GM12878 (cell line): ENCODE measurements at regions not wholly inside any gene's neighbourhood (a gene's known extent, or its start where the extent isn't known, plus 50 kb on each side); places are given as distances from the start of the nearest gene placed in this dataset.

ENCODE experiments used
- ATAC-seq: fragments of 200-7000 bp; cut with Tn5 transposase; 3 replicates; pipeline ENCODE4 v1.9.1; 2020; ENCODE audit warnings: mild to moderate bottlenecking, moderate library complexity
- BruUV-seq: library from RNA; stranded (reverse); fragments of 400-500 nt; replicated peaks from 2 replicates; lab custom pipeline; 2021; lab: Mats Ljungman, UMichigan
- CTCF ChIA-PET: fragments of 300-600 bp; sonication (Branson Sonifier 250); formaldehyde crosslinking; extraction: SDS; loops from one replicate; lab custom pipeline; 2021; ENCODE audit warnings: inconsistent platforms; lab: Yijun Ruan, JAX
- POLR2A ChIA-PET: fragments of 350-600 bp; formaldehyde crosslinking; extraction: SDS; loops from one replicate; lab custom pipeline; 2021; ENCODE audit warnings: inconsistent platforms; lab: Charles Lee
- RAD21 ChIA-PET: fragments of 300-600 bp; sonication (Branson Sonifier 250); formaldehyde crosslinking; loops from one replicate; lab custom pipeline; 2023; ENCODE audit warnings: antibody characterized with exemption; ENCODE audit not compliant: unreplicated experiment; lab: Charles Lee
- SMC1A ChIA-PET: fragments of 300-600 bp; sonication (Branson Sonifier 250); formaldehyde crosslinking; loops from one replicate; lab custom pipeline; 2023; ENCODE audit not compliant: unreplicated experiment, uncharacterized antibody; lab: Charles Lee
- DNase-seq: peaks from one replicate; pipeline ENCODE4 v3.0.0-alpha.2; 2011; ENCODE audit warnings: low read depth, low spot score
- FAIRE-seq: peaks from 3 replicates; lab custom pipeline; 2011; peaks lifted over from hg19 to GRCh38; lab: Jason Lieb, UNC
- H2AFZ ChIP-seq: 2 replicates; pipeline ENCODE4 v1.6.0; 2011; ENCODE audit warnings: low read depth, low read length, control low read depth; ENCODE audit not compliant: control insufficient read depth
- H3K27ac ChIP-seq: 2 replicates; pipeline ENCODE4 v1.5.1; 2011; ENCODE audit warnings: control low read depth; ENCODE audit not compliant: control insufficient read depth, insufficient read depth
- H3K27me3 ChIP-seq, 2 experiments: replicated peaks in 1 of 2; 2 replicates each; pipeline versions ENCODE4 v1.6.0 to v1.6.1; 2011; ENCODE audit warnings: low read length in 1 of 2; ENCODE audit not compliant: control insufficient read depth in 2 of 2, insufficient read depth in 2 of 2
- H3K36me3 ChIP-seq, 2 experiments: 2 replicates each; pipeline ENCODE4 v1.5.1; 2011; ENCODE audit warnings: low read length in 1 of 2; ENCODE audit not compliant: control insufficient read depth in 2 of 2, insufficient read depth in 2 of 2
- H3K4me1 ChIP-seq: 2 replicates; pipeline ENCODE4 v1.6.1; 2011; ENCODE audit warnings: mild to moderate bottlenecking, low read length, moderate library complexity, mixed read lengths; ENCODE audit not compliant: control insufficient read depth, insufficient read depth
- H3K4me2 ChIP-seq: 2 replicates; pipeline ENCODE4 v1.6.0; 2011; ENCODE audit warnings: control low read depth; ENCODE audit not compliant: control insufficient read depth, insufficient read depth
- H3K4me3 ChIP-seq: fragments of 200-600 bp; sonication (generic); 2 replicates; pipeline ENCODE4 v1.5.1; 2016
- H3K79me2 ChIP-seq: 2 replicates; pipeline ENCODE4 v1.6.0; 2011; ENCODE audit warnings: low read length; ENCODE audit not compliant: control insufficient read depth, insufficient read depth
- H3K9ac ChIP-seq: 2 replicates; pipeline ENCODE4 v1.8.0; 2011; ENCODE audit warnings: low read length, control low read depth, mixed read lengths; ENCODE audit not compliant: control insufficient read depth, insufficient read depth
- H3K9me3 ChIP-seq: replicated peaks from 3 replicates; pipeline ENCODE4 v1.5.1; 2011; ENCODE audit warnings: mild to moderate bottlenecking, low read length; ENCODE audit not compliant: control insufficient read depth, insufficient read depth
- H4K20me1 ChIP-seq: 2 replicates; pipeline ENCODE4 v1.6.0; 2011; ENCODE audit not compliant: control insufficient read depth, insufficient read depth
- BMI1 ChIP-seq: fragments of 450-650 bp; IDR thresholded peaks from 2 replicates; pipeline ENCODE4 v1.6.1; 2016; ENCODE audit warnings: mild to moderate bottlenecking, moderate library complexity, borderline replicate concordance
- CHD1 ChIP-seq: IDR thresholded peaks from 2 replicates; pipeline ENCODE4 v1.6.1; 2012; ENCODE audit warnings: low read depth, low read length, improper control_type of control experiment
- CHD4 ChIP-seq: fragments of 200-600 bp; sonication (generic); IDR thresholded peaks from 2 replicates; pipeline ENCODE4 v1.6.1; 2016; ENCODE audit warnings: mild to moderate bottlenecking
- CREM ChIP-seq: IDR thresholded peaks from 2 replicates; pipeline ENCODE4 v1.6.1; 2014; ENCODE audit warnings: antibody characterized with exemption, low read depth
- FOXK2 ChIP-seq: fragments of 450-650 bp; IDR thresholded peaks from 2 replicates; pipeline ENCODE4 v1.6.1; 2017; ENCODE audit warnings: mild to moderate bottlenecking, moderate library complexity
- GATAD2B ChIP-seq: fragments of 450-650 bp; conservative IDR thresholded peaks from 2 replicates; pipeline ENCODE4 v1.6.1; 2017; ENCODE audit warnings: low read depth, mild to moderate bottlenecking, moderate library complexity
- HDGF ChIP-seq: fragments of 450-650 bp; IDR thresholded peaks from 2 replicates; pipeline ENCODE4 v1.6.1; 2016; ENCODE audit warnings: antibody characterized with exemption
- MEF2A ChIP-seq: IDR thresholded peaks from 2 replicates; pipeline ENCODE4 v1.6.1; 2011; ENCODE audit warnings: low read depth, mild to moderate bottlenecking, low read length, moderate library complexity; ENCODE audit not compliant: insufficient read depth
- NR2C2 ChIP-seq: IDR thresholded peaks from 2 replicates; pipeline ENCODE4 v1.6.1; 2011; ENCODE audit warnings: borderline replicate concordance, low read depth; ENCODE audit not compliant: control insufficient read depth, insufficient read length
- POLR2A ChIP-seq: IDR thresholded peaks from 2 replicates; pipeline ENCODE4 v1.6.1; 2011; ENCODE audit warnings: low read depth, mild to moderate bottlenecking, low read length
- POLR2AphosphoS2 ChIP-seq: IDR thresholded peaks from 2 replicates; pipeline ENCODE4 v1.6.1; 2011; ENCODE audit warnings: low read depth, mild to moderate bottlenecking, low read length, improper control_type of control experiment, moderate library complexity
- SMAD5 ChIP-seq: IDR thresholded peaks from 2 replicates; pipeline ENCODE4 v1.6.1; 2016; ENCODE audit warnings: antibody characterized with exemption, low read depth
- STAT1 ChIP-seq: fragments of 450-650 bp; conservative IDR thresholded peaks from 2 replicates; pipeline ENCODE4 v1.6.1; 2014; ENCODE audit warnings: antibody characterized with exemption, mild to moderate bottlenecking
- SUPT20H ChIP-seq: IDR thresholded peaks from 2 replicates; pipeline ENCODE4 v1.6.1; 2011; ENCODE audit warnings: low read depth, mild to moderate bottlenecking, low read length, moderate library complexity, borderline replicate concordance; ENCODE audit not compliant: control insufficient read depth
- ZBTB11 ChIP-seq: fragments of 450-650 bp; formaldehyde crosslinking; IDR thresholded peaks from 2 replicates; pipeline ENCODE4 v1.5.0; 2022; ENCODE audit warnings: mild to moderate bottlenecking, missing genetic modification characterization
- ZNF217 ChIP-seq: fragments of 450-650 bp; IDR thresholded peaks from 2 replicates; pipeline ENCODE4 v1.6.1; 2017; ENCODE audit warnings: antibody characterized with exemption, mild to moderate bottlenecking
- WGBS: methylation state at CpG from one replicate; pipeline ENCODE4 v1.1.6; 2016; ENCODE audit warnings: low lambda C conversion rate; ENCODE audit not compliant: insufficient replicate concordance, insufficient coverage; ENCODE audit errors: missing lambda C conversion rate; 5-methylcytosine and 5-hydroxymethylcytosine counted together
- in situ Hi-C: fragments of 300-500 bp; cut with MboI; formaldehyde crosslinking; loops from 9 replicates; pipeline ENCODE4 v1.14.3; 2018; ENCODE audit warnings: mixed read lengths
- intact Hi-C: fragments of 100-400 bp; cut with micrococcal nuclease; formaldehyde crosslinking; loops from one replicate; pipeline ENCODE4 v1.14.2; 2022; ENCODE audit not compliant: unreplicated experiment
- TF ChIP-seq, protein P1 (sequence below): fragments of 150-350 bp; IDR thresholded peaks from 2 replicates; pipeline ENCODE4 v1.6.1; 2014; ENCODE audit warnings: mild to moderate bottlenecking, low read depth, low read length

- SMC1A ChIA-PET, result no interaction called here
- DNase-seq, result no peak
- CTCF ChIA-PET, result no interaction called here
- POLR2A ChIA-PET, result no interaction called here
- Histone ChIP-seq H3K4me3 (no peak overlapping the region), H3K36me3 (no peaks in the 10 kb centered on the region), H2AFZ (no peak overlapping the region; the same call in 1 of the 2 replicates), H3K79me2 (no peaks in the 10 kb centered on the region), H4K20me1 (no peaks in the 10 kb centered on the region), H3K27ac (no peak overlapping the region), H3K4me2 (no peak overlapping the region), H3K27me3 (no peaks in the 10 kb centered on the region; a peak in 1 of 4 replicates), H3K4me1 (no peaks in the 10 kb centered on the region), H3K9me3 (no peaks in the 10 kb centered on the region), H3K9ac (no peak overlapping the region)
- no TSS peak for BruUV-seq
- TF ChIP-seq SUPT20H (no peak), SMAD5 (no peak), CREM (no peak), BMI1 (no peak), NR2C2 (no peak), STAT1 (no peak), GATAD2B (no peak), FOXK2 (no peak), MEF2A (no peak), HDGF (no peak), ZBTB11 (CRISPR knock-in tag) (no peak), POLR2AphosphoS2 (no peak), CHD1 (no peak), ZNF217 (no peak), POLR2A (no peak), CHD4 (no peak)
- TF ChIP-seq, protein P1, sequence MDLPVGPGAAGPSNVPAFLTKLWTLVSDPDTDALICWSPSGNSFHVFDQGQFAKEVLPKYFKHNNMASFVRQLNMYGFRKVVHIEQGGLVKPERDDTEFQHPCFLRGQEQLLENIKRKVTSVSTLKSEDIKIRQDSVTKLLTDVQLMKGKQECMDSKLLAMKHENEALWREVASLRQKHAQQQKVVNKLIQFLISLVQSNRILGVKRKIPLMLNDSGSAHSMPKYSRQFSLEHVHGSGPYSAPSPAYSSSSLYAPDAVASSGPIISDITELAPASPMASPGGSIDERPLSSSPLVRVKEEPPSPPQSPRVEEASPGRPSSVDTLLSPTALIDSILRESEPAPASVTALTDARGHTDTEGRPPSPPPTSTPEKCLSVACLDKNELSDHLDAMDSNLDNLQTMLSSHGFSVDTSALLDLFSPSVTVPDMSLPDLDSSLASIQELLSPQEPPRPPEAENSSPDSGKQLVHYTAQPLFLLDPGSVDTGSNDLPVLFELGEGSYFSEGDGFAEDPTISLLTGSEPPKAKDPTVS, result no peak
- in situ Hi-C loops, result no loop called here
- WGBS, result 29% methylated on average over 9 of the region's 9 CpGs
- FAIRE-seq, result no peak
- ATAC-seq, result no peak
- intact Hi-C loops, result no loop called here
- RAD21 ChIA-PET, result no interaction called here
These were observed 382.0 kb downstream of the SOX11 start for GRCh38 chr2:6074089-6074643.
